HuH-7.5 (cell line): ENCODE measurements at regions not wholly inside any gene's neighbourhood (a gene's known extent, or its start where the extent isn't known, plus 50 kb on each side); places are given as distances from the start of the nearest gene placed in this dataset.
"Not testable (repeated sequence)": the region's sequence is repeated elsewhere in the genome, so short reads cannot be mapped to it uniquely, and the experiment has no call there.

Experiments used
- DNase-seq: peaks from one replicate; pipeline ENCODE4 v3.0.0; 2011; ENCODE audit warnings: low spot score

DNA sequence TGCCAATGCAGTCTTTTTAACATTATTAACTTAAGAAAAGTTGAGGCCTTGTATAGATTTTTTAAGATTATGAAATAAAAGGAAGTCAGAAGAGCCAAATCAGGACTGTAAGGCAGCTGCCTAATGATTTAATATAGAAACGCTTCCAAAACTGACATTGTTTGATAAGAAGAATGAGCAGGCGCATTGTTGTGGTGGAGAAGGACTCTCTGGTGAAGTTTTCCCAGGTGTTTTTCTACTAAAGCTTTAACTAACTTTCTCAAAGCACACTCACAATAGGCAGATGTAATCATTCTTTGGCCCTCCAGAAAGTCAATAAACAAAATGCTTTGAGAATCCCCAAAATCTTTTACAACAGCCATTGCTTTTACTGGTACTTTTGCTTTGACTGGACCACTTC is 288.6 kb upstream of the FIGN start:
- no peak for DNase-seq

DNA sequence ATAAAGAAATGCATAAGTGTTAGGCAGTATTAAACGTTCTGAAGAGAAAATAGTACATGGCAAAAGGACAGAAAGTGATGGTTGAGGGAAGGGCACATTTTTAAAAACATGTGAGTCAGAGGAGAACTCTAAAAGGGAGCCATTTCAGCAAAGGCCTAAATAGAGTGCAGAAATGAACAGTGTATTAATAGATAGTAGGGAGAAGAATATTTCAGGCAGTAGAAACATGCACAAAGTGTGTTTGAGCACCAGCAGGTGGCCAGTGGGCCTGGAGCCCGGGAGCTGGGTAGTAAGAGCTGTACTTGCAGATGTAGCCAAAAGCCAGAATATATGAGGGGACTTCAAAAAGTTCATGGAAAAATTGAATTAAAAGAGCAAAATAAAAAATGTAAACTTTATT is 288.1 kb upstream of the FIGN start:
- DNase-seq: no peak

DNA sequence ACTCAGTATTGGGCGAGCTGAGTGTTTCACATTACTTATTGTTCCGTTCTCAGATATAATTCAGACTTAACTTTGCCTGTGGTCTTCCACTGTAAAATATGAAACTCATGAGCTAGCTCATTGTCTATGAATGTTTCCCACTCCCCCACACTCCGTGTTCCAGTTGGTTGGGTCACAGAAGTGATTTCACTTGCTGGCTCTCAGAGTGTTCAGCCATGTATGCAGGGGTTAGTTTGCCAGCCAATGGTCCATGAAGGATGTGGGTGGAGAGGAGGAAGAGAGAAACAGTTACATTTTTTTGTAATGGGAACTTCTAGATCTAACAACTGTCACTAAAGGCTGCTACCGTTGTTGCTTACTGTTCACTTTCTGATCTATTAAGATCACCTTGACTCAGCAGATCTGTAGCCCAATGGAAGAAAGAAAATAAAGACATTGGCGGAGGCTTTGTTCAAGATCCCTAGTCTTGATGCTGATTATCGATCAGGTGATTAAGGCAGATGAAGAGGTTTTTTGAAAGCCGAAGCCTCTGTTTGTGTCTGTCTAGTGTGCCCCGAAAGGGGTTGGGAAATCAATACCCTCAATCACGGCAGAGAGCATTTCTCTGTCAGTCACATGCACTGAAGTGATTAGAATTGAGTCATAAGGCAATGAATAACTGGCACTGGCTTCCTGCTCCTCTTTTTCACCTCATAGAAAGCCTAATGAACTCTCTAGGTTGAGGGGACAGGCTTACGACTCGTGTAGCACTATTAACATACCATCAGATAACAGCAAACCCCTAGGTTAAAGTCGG is 279.7 kb upstream of the FIGN start:
- DNase-seq: no peak

DNA sequence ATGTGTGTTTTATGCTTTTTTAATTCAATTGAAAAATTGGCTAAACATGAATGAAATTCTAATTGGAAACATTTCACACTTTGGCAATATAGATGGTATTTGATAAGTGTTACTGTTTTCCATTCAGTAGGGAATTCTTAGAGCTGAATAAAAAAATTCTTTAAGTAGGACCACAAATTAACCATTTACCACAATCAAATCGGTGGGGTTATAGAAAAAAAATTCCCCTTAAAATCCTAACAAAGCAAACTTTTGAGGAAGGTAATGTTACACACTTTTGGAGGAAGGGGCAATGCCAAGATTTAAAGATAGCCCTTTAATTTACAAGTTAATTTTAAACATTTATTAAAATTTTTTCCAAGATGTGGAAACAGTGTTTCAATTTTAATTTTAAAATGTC is 279.0 kb upstream of the FIGN start:
- no peak for DNase-seq

DNA sequence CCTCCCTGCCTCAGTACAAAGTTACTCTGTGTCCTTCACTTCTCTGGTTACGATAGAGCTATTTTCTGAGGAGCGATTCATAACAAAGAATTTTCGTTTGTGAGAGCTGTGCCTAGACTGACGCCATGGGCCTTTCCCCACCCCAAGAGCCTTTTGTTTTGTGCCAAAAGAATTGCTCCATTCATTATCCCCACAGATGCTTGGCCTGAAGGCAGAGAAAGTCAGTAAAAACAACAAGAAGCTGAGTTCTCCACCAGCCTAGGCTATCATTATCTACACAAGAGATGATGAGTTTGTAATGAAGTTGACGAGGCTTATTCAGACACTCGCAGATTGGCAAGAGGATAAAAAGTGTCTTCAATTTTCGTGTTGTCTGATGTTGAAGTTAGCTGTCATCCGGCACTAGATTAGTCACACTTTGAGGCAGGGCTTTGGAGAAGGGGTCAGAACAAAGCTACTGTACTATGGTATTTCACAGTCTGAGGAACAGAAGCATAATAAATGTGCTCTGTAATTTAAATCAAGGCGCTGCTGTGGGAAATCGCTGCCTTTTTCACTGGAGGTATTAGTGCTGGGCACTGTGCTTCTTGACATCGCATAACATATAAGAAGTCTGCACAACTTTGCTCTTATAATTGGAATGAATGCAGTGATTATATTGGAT is 278.4 kb upstream of the FIGN start:
- no peak for DNase-seq

DNA sequence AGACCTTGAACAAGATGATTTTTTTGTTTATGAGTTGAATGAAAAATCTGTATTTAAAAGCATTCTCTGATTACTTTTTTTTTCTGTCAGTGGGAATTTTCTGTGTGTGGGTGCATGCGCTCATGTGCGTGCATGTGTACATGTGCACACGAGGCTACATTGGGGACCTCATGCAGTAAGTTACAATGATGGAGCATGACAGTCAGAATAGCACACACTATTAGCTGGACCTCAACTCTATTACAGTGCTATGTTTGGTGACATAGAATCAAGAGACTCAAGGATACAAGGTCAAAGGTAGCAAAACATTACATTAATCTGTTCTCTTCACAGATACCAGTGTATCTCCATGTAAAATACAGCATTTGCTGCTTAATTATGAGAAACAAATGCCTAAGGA is 276.8 kb upstream of the FIGN start:
- no peak for DNase-seq

DNA sequence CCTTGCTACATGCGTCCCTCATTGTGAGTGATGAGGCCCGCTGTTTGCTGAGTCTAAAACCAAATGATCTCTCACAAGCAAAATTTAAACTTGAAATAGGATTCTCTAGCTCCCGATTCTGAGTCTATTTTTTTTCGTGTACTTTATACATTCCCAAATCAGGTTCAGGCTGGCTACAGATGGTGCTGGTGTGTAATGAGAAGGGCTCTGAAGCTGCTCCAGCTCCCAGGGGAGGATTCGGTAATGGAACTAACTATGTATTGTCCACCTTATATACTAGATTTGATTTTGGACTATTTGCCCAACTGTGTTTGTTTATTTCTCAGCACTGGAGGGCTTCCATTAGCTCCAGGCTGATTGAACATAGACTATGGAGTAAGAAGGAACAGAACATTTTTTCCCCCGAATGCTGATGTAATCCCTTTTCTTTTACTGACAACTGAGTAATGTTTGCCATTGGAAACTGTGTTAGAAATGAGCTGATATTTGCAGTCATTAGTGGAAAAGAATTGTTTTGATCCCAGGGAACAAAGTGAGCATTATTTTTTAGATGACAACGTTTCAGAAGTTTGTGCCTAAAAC is 274.0 kb upstream of the FIGN start:
- no peak for DNase-seq

DNA sequence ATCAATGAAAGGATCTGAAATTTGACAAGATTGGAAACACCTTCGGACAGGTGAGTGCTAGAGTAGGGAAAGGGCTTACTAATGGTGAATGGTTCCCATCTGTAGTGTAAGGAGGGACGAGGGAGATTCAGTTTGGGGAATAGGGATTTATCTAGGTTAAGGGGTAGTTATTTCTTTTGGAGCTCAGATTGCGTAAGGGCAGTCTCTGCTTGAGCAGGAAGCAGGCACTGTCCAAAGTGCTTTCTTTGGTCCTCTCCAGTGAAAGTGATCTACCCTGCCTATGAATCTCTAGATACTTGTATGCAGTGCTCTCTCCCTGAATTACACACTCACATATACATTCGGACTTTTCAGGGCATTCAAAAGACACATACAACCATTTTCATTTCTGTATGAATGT is 272.9 kb upstream of the FIGN start:
- no peak for DNase-seq

DNA sequence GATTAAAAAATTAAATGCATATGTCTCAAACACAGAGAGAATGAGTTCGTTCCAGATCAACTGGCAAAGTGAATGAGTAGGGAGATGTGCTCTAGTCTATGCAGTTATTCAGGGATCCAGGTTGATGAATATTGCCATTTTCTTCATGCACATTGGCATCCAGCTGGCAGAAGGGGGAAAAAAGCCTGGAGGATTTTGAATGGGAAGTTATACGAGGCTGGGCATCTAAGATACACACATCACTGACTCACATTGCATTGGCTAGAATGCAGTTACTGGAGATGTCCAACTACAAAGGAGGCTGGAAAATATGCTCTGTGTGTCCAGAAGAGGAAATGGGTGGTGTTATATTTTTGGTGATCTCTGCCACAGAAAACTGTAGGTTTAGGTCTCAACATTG is 270.9 kb upstream of the FIGN start:
- no peak for DNase-seq

DNA sequence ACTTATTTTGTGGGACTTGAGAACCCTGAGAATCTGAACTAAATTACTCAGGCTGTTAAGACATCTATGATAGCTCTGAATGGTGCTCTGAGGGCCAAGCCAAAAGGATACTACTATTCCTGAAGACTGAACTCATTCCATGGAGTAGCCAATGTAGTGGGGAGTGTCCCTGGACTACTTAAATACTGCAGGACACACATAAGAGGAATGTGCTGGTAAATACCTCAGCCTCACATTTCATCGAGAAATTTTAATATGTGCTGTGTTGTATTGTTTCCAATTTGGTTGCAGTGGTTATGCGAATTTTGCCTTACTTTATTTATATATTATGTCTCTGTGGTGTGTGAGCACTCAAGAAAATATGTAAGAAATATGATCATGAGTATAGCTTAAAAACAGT is 264.4 kb upstream of the FIGN start:
- DNase-seq: no peak

DNA sequence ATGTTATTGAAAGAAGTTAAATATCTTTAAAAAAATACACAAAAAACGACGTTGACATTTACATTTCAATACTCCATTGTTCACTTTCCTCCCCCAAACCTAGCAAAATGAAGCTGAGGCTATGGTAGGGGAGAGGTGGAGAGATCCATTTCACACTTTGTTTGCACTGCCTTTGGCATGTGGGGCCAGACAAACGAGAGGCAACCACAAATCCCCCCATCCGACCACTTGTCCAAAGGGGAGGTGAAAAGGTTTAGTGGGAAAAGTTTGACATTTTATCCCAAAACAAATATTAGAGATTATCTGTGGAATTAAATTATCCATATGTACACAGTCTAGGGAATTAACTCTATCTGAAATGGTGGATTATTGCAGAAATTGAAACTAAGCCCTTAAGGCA is 261.7 kb upstream of the FIGN start:
- DNase-seq: no peak

DNA sequence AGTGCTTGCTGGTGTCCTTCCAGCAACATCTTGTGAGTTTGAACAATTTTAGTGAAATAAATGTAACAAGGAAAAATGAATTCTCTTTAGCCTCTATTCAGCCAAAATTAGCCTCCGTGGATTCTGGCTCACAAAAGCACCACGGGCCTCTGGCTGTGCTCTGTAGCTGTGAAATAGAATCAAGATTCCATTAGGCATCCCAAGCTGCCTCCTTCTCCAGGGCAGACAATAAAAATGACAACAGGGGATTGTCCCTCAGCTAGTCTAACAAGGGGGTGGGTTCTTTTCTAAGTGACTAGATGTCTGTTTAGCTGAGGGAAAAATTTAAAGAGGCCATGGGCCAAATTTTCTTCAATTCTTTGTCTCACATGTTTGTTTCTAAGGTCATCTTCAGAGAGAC is 254.7 kb upstream of the FIGN start:
- DNase-seq: no peak

DNA sequence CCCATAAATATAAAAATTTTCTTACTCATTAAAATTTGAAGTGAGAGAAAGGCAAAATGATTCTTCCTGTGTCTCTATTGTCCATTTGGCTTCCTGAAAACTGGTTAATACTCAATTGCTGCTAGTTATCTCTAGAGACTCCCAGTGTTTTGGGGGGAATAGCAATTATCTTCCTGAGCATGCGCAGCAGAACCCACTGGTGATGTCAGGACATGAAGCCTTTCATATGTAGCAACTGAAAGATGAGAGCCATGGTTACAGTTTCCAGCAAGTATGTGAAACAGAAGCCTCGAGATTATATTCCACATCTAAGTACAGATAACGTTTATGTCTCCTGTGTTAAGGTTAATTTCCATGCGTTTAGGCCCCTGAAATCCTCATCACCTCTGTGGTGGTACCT is 254.3 kb upstream of the FIGN start:
- no peak for DNase-seq

DNA sequence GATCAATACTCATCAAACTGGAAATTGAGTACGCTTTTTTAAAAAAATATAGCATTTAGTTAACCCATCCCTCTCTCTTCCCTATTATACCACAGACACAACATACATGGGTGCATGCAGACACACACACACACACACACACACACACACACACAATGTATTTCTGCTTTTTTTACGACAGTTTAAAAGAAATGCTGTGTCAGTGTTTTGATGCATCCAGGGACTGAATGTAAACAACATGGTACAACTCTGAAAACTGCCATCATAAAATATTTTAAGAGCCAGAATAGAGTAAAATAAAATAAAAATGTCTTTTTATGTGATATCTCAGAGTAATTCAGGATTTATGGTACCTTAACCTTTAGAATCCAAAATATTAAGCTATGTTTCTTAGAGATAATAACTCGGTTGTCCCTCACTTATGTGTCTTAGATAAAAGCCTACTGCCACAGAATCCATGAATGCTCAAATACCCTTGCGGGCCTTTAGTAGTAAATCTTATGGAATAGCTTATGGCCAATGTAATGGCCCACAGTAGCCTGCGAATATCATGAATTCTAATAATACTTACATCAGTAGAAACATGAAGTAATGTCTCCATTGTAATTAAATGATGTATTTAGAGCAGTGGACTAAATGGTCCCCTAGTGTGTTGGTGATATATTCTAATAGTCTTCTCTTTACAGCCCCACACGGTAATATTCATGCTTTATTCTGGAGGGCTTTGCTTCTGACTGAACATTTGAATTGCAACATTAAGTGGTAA is 251.6 kb upstream of the FIGN start:
- no peak for DNase-seq

DNA sequence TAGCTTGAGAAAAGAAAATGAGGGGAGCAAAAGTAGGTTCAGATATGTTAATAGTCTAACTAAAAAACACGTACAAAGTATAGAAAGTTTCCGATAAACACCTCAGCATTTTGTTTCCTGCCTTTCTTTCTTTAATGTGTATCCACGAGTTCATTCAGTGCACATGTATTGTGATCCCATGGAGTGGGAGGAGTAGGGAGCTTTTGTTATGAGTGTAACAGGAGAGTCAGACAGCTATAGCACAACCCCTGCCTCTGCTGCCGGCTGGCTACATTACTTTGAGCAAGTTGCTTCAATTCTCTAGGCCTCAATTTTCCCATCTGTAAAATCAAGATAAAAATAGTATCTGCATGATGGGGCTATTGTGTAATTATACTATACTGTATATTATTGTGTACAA is 249.2 kb upstream of the FIGN start:
- no peak for DNase-seq

DNA sequence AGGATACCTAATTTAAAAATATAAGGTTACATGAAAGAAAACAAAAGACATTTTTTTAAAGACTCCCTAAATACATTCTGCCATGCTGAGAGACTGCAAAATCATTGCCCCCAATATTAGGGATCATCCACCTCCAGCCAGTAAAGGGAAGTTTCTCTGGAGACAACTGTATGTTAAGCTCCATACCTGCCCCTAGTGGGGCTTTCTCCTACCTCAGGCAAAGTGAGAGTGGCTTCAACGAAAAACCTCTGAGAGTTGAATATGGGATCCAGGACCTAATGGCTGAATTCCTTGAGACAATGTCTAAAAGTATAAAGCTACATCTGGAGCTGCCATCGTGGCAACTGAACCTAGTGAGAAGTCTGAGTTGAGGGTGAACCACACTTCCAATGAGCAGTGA is 248.1 kb upstream of the FIGN start:
- no peak for DNase-seq

DNA sequence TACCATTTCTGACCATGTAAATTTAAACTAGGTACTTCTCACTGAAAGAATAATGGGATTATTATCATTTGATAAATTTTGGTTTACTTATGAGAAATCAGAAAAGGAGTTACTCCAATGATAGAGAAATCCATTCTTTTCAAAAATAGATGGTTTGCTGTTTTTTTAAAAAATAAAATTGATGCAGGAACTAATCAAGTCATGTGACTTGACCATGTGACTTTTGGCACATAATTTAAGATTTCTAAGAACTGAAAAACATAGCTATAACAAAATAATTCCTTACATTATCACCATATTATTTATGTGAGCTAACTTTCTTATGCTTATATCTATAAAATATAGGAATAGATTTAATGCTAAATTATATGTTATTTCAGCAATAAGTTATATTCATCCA is 247.1 kb upstream of the FIGN start:
- DNase-seq: no peak

DNA sequence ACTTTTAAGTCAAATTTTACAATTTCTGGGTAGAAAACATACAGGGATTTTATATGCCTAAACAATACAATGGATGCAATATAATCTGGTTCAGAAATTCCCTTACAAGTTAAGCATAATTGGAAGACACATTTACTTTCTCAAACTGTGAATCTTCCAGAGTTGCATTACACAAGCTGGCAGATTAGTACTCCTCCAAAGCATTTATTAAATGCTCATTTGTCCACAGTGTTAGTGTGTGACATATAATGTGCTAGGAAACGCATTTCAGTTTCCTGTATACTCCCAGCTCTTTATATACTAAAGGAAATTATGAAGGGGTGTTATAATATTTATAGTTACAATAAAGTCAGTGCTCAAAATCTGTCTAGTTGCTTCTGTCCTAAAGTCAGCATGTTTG is 239.0 kb upstream of the FIGN start:
- no peak for DNase-seq

DNA sequence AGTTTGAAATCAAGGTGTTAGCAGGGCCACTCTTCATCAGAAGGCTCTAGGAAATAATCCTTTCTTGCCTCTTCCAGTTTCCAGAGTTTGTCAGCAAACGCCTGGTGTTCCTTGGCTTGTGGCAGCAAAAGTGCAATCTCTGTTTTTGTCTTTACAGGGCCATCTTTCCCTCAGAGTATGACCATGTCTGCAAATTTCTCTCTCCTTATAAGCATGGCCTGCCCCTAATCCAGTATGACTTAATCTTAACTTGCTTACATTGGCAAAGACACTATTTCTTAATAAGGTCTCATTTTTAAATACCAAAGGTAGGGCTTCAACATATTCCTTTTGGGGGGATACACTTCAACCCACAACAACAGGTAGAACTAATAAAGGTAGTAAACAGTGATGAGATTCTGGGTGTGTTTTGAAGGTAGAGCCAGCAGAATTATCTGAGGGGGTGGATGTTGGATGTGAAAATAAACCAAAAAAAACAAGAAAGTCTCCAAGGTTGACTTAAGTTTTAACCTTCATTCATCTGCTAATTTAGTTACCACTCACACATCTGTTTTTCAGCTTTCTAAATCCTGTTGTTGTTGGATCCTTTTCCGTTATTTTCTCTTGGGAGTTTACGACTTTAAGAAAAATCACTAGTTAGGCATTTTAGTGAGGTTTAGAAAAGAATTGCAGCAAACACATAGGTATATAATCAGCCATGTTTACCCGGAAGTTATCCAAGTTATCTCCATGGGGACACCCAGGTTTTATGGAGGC is 234.4 kb upstream of the FIGN start:
- no peak for DNase-seq

DNA sequence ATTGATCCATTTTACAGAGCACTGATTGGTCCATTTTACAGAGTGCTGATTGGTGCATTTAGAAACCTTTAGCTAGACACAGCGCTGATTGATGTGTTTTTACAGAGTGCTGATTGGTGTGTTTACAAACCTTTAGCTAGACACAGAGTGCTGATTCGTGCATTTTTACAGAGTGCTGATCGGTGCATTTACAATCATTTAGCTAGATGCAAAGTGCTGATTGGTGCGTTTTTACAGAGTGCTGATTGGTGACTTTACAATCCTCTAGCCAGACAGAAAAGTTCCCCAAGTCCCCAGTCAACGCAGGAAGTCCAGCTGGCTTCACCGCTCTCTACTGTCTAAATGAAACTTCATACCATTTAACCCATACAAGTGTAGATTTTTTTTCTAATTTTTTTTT is 228.5 kb upstream of the FIGN start:
- not testable (repeated sequence) for DNase-seq

DNA sequence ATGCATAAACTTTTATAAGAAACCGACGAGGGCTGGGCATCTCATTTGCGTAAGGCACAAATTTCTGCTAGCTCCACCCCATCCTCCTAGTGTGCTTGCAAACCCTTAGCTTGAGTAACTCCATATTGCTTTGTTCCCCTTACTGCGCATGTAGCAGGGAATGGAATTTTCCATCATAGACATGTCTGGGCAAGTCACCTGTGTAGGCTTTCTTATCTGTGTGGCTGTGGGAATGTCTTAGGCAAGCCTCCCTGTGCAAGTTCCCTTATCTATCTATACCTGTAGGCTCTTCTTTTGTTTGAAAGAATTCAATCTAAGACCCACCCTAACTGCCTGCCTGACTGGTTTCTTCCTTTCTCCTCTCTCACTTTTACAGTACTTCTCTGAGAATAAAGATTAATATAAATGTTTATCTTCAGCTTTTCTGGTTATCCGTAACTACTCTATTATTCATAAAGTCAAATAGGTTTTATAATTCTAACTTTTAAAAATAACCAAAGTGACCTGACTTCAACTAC is 217.6 kb upstream of the FIGN start:
- no peak for DNase-seq

DNA sequence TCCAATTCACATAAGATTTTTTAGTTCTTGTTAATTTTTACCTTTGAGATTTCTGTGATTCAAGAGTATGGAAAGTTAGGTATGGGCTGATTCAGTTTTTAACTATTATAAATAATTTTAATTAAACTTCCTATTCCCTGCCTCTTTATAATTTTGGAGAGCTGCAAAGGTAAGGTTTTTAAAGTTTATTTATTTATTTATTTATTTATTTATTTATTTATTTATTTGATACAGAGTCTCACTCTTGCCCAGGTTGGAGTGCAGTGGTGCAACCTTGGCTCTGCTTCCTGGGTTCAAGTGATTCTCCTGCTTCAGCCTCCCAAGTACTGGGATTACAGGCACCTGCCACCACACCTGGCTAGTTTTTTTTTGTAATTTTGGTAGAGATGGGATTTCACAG is 215.5 kb upstream of the FIGN start:
- no peak for DNase-seq
